NCI-H460 (cell line): ENCODE measurements at regions not wholly inside any gene's neighbourhood (a gene's known extent, or its start where the extent isn't known, plus 50 kb on each side); places are given as distances from the start of the nearest gene placed in this dataset.
"Not testable (repeated sequence)": the region's sequence is repeated elsewhere in the genome, so short reads cannot be mapped to it uniquely, and the experiment has no call there.

Experiments used
- DNase-seq: peaks from one replicate; pipeline ENCODE4 v3.0.0-alpha.2; 2016; ENCODE audit warnings: low read depth; ENCODE audit errors: extremely low read depth

DNA sequence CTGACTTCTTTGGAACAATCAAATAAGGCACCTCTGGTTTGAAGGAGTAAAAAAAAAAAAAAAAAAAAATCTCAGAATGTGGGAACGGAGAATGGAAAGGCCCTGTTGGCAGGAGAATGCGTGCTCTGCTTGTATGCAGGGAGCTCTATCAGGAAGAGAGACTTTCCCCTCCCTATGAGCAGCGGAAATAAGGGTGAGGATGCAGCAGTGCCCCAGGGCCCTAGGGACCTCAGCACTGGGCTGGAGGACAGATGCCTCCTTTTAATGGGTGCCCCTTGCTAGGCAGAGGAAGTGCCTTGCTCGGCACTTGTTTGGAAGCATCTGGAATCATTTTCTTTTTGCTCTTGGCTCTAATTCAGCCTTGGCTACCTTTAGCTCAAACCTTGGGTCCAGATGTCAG, 283.4 kb upstream of the NBPF12 start:
- not testable (repeated sequence) for DNase-seq

DNA sequence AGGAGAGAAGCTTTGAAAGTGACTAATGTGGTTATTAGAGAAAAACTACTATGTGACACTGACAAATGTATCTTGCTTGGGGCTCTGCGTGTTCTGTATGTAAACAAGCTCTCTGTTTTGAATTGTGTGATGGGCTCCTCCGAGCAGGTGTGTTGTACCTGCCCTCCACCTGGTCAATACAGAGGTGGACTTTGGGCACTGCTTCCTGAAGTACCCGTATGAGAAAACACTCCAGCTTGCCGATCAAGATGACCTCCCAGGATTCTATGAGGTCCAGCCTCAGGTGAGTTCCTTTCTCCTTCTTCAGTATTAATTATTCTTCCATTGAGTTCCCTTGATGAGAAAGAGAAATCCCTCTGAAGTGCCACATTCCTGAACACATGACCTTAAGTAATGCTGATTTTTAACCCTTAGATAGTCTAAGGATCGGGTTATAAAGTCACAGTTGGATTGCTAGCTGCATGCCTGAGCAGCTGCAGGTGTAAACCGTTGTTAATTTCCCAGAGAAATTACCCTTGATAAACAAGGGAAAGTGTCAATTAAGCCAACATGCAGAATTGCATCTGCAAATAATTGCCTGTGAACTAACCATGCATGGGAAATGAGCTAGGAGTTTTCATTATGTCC, 292.0 kb upstream of the NBPF12 start:
- DNase-seq = not testable (repeated sequence)

DNA sequence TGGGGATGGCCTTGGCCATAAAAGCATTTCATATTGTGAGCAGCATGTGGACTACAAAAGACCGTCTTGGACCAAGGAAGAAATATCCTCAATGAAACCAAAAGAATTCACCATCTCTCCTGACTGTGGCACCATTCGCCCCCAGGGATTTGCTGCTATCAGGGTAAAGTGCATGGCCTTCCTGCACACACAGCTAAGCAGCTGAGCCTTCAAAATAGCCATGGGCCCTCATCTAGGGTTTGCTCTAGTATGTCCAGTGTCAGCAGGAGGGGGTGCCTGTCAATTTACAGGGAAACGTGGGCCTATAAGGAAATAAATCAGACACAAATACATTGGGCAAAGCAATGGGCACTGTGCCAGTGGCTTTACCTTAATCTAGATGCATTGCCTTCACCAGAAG, 296.6 kb upstream of the NBPF12 start:
- DNase-seq = not testable (repeated sequence)

DNA sequence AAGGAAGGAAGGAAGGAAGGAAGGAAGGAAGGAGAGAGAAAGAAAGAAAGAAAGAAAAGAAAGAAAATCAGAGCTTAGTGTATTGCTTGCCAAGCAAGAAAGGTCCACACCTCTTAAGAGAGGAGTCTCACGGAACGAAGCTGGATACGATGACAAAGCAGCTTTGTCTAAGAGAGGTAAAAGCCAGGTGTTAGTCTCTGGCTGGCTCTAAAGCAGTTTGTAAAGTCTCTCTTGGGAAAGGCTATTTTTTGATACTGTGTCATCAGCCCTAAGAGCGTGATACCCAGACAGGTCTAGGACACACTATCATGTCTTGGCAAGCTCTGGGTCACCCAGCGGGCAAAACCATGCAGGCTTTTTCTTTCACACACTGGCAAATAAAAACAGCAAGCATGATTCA, 297.5 kb upstream of the NBPF12 start:
- DNase-seq = not testable (repeated sequence)

DNA sequence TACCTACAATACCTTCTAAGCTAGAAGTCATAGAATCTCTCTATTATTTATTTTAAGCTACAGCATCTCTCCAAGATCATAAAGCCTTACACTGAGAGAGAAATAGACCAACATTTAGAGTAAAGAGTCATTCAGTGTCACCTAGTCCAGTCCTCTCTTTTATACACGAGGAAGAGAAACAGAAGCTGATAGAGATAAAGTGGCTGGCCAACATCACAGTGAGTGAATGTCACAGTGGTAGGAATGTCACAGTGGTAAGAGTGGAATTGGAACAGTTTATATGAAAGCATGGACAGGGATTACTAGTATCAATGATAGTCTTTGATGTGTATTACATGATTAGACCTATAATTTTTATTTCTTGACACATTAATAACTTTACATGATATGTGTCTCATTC, 307.8 kb upstream of the NBPF12 start:
- not testable (repeated sequence) for DNase-seq

DNA sequence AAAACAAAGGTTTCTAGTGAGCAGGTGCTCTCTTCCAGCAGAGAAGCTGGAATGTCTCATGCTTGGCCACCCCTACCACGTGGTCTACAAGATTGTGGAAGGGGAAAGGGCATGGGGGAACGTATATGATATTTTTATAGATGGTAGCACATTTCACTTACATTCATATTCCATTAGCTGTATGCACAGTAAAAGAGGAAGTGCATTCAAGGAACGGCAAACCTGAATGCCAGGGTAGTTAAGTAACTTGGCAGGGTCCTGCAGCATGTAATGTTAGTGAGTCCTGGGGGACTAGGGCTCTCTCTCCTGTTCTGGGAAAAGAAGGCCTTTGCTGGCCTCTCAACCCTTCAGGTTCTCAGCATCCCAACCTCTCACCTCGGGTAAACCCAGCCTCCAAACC, 319.5 kb upstream of the NBPF12 start:
- not testable (repeated sequence) for DNase-seq

DNA sequence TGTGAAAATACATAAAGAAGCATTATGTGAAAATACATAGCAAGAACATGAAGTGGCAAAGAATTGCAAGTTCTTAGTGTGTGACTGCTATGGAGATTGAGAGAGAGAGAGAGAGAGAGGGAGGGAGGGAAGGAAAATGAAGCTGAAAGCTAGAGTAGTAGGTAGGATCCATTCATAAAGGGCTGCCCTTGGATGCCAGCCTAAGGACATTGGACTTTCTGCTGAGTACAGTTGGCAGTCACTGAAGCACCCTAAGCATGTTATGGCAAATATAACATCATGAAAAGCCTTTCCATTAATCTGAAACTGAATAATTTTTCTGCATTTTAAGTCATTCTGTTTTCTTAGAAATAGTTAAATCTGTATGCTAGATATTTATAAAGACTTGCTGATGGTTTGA, 333.4 kb upstream of the NBPF12 start:
- not testable (repeated sequence) for DNase-seq

DNA sequence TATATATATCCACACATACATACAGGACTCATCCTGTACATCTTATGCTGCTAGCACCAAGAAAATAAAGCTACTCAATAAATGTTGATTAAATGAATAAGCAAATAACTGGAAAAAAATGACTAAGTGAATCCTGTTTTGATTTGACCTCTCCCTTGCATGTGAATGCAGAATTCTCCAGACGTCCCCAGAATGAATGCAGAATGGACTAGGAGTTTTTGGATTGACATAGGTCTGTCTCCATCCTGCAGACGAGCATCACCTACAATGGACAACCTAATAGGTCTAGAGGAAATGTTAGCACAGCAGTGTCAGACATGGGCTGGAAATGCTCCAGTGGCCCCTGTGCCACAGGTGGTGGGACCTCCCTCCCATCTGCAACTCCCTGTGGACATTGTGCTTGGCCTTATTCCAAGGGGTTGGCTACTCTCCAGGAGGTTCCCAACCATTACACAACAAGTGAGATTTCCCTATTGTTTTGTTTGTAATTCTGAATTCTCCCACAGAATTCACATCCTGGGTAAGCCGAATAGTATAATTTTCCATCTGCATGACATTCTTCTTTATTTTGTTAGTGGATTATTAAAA, 337.3 kb upstream of the NBPF12 start:
- not testable (repeated sequence) for DNase-seq

DNA sequence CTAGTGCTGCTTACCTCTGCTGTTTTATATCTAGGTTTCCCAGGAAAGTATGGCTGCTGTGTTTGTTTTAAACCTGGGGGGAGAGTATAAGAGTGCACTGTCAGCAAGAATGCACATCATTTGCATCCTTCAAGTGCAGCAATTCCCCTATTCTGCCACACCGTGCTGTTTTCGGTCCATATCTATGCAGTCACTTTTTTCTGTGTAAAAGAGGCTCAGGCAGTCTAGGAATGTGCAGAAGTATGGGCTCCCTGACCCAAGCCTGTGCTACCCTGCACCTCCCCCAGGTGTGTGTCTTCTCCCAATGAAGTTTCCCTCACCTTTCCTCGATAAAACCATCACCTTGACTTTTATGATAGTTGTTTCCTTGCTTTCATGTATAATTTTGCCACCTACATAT, 338.2 kb upstream of the NBPF12 start:
- DNase-seq = not testable (repeated sequence)

DNA sequence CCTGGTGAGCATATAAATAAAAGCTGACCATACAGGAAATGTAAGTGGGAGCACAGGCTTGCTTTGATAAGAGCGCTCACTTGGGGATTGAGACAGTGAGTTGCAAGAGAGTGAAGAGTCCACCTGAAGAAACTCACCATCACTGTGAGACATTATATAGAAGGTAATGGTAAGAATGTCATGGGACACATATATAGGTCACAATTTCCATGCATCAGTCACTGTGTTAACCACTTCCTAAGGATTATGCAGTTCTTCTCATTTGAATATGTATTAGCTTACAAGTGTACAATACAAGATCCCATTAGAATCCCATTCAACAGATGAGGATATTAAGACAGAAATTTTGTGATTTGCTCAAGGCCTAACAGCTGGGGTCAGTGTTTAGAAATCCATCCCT, 352.4 kb upstream of the NOTCH2NLA start:
- not testable (repeated sequence) for DNase-seq

DNA sequence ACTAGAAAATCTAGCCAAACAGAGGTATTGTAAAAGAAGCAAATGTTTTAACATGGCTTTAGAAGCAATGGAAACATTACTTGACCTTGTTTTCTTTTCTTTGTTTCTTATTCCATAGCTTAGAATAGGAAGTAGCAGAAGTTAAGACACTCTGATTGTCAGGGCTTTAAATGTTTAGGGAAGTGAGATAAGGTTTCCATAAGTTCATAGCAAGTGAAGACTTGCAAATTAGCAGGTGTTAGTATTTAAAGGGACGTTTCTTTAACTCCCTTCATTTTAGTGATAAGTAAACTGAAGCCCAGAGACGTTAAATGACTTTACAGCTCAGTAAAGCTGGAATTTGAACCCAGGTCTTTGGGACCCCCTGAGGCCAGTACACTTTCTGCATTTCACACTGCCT, 338.7 kb upstream of the NOTCH2NLA start:
- not testable (repeated sequence) for DNase-seq

DNA sequence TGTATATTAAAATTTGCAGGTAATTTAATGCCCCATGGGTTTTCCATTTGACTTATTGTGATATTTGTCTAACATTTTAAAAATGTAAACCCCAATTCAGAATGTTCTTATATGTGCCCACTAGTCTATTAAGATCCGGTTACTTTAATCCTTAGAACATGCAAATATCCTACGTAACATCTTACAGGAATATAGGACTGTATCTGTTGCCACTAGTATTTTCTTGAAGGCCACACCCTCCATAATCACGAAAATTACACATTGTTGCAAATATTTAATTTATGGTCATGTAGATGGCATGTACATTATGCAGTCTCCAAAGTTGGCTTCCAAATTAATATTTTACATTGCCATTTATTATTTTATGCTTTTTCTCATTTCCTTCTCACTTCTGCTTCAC, 329.2 kb upstream of the NOTCH2NLA start:
- DNase-seq = not testable (repeated sequence)

DNA sequence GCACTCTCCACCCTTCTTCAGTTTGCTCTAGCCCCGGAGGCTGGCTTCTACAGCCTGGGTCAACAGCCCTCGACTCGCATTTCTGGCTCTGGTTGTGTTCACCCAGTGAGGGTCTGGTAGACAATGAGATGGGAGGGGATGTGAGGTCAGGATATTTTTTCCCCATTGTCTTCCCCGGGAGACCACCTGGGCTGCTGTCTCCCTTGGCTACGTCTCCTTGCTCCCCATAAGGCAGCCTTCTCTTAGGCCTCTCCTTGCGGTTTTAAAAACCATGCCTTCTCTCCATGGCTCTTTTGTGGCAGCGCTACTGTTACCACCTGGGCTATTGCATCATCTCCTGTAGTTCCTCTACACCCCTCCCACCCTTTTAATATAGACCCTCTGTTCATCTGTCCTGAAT, 327.6 kb upstream of the NOTCH2NLA start:
- DNase-seq = not testable (repeated sequence)

DNA sequence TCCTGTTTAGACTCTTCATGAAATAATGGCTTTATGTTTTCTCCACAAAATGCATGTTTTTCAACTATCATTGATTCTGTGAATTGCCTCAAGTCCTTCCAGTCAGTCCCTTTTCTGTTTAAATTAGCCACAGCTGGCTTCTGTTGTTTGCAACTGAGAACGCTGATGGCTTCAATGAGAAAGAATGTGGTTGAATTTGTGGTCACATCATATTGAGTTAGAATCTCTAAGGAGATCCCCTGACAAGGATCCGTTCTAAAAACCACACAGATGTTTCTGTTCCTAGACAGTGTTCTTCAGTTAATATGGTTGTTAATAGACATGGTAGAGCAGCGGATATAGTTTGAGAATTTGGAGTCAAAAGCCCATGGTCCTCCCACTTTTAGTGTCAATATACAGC, 323.6 kb upstream of the NOTCH2NLA start:
- not testable (repeated sequence) for DNase-seq

DNA sequence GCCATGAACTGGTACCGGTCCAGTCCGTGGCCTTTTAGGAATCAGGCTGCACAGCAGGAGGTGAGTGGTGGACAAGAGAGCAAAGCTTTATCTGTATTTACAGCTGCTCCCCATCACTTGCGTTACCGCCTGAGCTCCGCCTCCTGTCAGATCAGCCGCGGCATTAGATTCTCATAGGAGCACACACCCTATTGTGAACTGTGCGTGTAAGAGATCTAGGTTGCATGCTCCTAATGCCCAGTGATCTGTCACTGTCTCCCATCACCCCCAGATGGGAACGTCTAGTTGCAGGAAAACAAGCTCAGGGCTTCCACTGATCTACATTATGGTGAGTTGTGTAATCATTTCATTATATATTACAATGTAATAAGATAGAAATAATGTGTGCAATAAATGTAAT, 319.9 kb upstream of the NOTCH2NLA start:
- not testable (repeated sequence) for DNase-seq

DNA sequence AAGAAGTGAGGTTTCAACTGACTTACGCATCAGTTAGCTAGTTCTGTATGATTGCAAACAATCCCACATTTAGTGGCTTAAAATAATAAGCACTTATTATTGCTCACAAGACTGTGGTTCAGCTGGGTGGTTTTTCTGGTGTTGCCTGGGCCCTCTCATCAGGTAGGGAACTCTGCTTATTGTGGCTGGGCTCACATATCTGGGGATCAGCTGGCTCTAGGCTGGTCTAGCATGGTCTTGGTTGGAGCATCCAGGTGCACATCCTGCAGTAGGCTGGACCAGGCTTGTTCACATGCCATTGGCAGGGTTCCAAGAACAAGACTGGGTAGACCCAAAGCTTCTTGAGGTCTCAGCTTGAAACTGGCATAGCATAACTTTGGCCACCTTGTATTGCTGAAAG, 317.4 kb upstream of the NOTCH2NLA start:
- DNase-seq = not testable (repeated sequence)

DNA sequence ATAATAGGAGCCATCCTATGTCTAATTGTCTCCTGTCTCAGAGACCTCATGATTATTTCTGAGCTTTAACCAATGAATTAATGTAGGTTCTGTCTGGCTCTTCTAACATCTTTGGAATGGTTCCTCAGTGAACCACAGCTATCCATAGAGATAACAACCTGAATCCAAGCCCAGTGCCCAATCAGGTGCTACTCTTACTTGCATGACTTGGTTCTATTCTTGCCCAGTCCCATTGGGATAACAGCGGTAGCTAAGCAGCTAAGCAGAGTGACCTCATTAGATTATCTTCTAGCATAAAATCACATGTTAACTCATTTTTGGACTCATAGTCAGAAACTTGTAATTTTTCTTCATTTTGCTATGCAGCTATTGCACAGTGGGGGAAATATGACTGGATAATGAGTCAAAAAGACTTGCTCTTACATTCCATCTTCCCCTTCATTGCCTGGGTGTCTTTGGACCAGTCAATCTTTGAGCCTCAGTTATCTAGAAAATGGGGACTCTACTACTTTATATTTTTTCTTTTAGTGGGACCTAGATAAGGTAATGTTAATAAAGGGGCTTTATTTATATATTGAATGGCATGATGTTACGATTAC, 309.1 kb upstream of the NOTCH2NLA start:
- not testable (repeated sequence) for DNase-seq

DNA sequence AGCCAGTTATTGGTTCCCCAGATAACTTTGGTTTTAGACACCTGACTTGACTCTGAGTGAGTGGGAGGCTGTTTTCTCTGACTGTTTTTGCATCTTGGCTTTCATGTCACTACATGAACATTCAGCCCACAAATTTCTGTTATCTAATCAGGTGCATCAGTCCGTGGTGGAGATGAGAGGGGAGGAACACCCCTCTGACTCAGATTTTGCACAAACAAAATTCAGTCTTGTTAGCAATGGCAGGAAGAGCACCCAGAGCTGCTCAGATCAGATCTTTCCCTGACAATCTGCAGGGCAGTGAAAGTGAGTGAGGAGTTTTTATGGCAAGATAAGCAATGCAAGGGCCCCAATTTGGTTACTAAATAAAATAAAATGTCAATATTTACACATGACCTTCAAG, 307.2 kb upstream of the NOTCH2NLA start:
- not testable (repeated sequence) for DNase-seq

DNA sequence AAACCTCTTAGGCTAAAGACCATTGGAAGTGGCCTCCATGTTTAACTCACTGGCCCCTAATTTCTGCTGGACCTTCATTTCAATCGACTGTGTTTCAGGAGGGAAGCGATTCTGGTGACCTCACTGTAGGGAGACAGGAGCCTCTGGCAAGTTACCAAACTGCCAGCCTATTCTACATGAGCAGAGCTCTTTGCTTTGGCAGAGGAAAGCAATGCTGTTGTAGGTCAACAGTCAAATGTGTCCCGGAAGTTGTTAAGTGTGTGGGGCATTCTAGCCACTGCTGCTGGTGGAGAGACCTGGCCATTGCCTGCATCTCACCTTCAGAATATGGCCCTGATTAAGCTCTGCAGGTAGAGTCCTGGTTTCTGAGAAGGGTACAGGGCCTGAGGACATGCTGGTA, 306.8 kb upstream of the NOTCH2NLA start:
- DNase-seq = not testable (repeated sequence)

DNA sequence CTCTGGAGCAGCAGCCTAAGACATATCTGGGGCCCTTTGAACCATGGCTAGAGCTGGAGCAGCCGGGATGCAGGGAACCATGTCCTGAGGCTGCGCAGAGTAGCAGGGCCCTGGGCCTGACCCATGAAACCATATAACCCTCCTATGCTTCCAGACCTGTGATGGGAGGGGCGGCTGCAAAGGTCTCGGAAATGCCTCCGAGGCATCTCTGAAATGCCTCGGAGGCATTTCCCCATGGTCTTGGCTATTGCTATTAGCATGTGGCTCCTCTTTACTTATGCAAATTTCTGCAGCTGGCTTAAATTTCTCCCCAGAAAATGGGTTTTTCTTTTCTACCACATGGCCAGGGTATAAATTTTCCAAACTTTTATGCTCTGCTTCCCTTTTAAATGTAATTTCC, 302.1 kb upstream of the NOTCH2NLA start:
- not testable (repeated sequence) for DNase-seq

DNA sequence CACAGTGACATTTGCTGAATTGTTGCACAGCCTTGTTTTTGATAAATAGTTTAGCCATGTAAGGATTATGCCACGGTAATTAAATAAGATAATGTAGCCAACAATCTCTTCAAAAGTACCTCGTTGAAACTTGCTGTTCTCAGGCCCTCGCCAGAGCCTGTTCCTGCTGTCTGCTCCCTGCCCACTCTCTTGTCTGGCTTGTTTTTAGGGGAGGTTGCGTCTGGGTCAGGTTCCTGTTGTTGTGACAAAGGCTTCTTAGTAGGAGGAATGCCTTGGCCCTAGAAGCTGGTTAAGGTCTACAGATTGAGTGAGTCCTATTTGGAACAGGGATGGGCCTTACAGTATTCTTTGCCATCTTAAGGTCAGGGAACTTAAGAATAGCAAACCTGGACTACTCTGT, 294.0 kb upstream of the NOTCH2NLA start:
- DNase-seq = not testable (repeated sequence)

DNA sequence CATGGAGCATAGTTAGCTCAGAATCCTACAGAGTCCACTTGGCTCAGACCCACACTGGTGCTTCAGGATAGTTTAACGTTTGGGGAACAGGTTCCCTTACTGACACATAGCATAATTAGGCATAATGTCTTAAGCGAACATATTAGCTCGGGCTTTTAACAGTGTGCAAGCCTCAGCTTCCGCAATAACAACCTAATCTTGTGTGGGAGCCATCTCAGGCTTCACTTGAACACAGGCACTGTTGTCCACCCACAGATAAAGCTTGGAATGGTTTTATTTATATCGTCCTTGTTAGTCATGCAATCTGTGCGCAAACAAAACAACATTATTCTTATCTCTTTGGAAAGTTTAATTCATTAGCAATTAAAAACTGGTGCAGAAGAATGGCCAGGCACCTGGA, 293.5 kb upstream of the NOTCH2NLA start:
- not testable (repeated sequence) for DNase-seq
